ENCODE measurements at regions not wholly inside any gene's neighbourhood (a gene's known extent, or its start where the extent isn't known, plus 50 kb on each side); places are given as distances from the start of the nearest gene placed in this dataset.

DNA sequence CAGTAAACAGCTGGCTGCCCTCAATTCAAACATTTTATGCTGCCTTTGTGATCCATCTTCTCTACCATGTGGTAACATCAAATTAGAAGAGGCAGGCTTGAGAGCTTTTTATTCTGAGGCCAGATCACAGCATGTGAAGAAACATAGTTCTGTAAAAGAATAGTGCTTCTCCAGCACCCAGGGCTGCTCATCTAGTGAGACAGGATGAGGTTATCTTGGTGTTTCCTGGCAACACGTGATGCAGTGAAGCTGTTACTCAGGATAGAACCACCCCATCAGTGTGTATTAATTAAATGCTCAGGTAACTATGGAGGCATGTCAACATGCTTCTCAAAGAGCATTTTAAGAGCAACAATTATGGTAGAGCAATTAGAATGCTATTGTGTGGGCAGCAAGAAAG, 400.5 kb upstream of the ACO1 start:
- TF ChIP-seq CTCF (conservative IDR thresholded peaks at IDR 0.05 in 1 of 2, IDR thresholded peaks at IDR 0.05 in 1 of 2; ENCODE audit: extremely low read depth in 1 of 2, insufficient read depth in 1 of 2, low read depth in 1 of 2, low read length in 2 of 2) (no peak), EZH2 (IDR thresholded peaks at IDR 0.05; ENCODE audit: borderline replicate concordance, low read length) (no peak)

All from mammary epithelial cell (primary cell).